GM18867 (cell line): ENCODE measurements at regions not wholly inside any gene's neighbourhood (a gene's known extent, or its start where the extent isn't known, plus 50 kb on each side); places are given as distances from the start of the nearest gene placed in this dataset.

Source experiments
- ATAC-seq: cut with Tn5 transposase; IDR thresholded peaks from one replicate; pipeline ENCODE4 v1.9.1; 2021; ENCODE audit warnings: mild to moderate bottlenecking, moderate library complexity; ENCODE audit not compliant: unreplicated experiment

DNA sequence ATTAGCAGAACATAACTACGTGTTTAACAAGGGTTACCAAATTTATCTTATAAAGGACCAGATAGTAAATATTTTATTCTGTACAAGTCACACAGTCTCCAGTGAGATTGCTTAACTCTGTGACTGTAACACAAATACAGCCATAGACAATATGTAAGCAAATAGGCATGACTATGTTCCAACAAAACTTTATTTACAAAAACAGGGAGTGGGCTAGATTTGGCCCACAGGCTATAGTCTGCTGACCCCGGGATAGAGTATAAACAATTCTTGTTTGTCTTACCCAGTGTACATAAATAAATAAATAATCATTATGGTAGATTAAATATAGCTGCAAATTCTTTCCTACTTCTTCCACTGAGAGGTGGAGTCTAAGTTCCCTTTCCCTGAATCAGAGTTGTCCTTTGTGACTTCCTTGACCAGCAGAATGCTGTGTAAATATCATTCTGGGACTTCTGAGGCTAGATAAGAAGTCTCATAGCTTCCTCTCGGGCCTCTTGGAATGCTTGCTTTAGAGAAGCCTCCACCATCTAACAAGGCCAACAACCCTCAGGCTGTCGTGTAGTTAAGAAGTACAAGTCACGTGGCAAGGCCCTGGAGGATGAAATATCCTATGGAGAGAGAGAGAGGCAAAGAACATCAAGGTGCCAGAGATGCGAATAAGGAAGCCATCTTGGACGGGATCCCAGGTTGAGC is 59.1 kb upstream of the TMEM244 start:
- ATAC-seq = no peak

DNA sequence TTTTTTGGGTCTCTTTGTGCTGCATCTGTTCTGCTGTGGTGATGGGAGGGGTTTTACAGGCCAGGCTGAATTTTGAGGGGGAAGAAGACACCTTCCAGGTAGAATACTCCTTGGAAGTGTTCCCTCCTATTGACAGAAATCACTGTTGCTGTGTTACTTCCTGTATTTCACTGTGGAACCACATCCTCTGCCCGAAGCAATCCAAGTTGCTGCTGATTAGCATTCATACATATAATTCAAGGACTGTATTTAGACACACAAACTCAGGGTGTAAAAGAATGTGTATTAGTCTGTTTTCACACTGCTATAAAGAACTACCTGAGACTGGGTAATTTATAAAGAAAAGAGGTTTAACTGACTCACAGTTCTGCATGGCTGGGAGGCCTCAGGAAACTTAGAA is 50.6 kb upstream of the TMEM244 start:
- ATAC-seq = no peak
